ENCODE measurements at regions not wholly inside any gene's neighbourhood (a gene's known extent, or its start where the extent isn't known, plus 50 kb on each side); places are given as distances from the start of the nearest gene placed in this dataset.

DNA sequence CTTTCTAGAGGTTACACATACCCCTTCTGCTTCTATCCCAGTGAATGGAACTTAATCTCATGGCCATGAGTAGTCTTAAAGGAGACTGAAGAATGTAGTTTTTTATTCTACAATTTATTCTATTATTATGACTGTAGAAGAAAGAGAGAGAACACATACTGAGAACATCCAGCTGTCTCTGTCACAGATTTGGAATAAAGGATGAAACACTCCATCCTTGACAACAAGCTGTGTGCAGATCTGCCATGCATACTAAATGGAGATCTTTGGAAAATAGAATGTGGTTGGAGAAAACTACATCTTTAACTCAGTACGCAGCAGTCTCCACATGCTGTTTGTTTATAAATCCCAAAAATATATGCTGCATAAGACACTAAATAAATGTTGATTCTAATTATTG, 54.1 kb upstream of the NUDT7 start:
- DNase-seq: no peak

DNA sequence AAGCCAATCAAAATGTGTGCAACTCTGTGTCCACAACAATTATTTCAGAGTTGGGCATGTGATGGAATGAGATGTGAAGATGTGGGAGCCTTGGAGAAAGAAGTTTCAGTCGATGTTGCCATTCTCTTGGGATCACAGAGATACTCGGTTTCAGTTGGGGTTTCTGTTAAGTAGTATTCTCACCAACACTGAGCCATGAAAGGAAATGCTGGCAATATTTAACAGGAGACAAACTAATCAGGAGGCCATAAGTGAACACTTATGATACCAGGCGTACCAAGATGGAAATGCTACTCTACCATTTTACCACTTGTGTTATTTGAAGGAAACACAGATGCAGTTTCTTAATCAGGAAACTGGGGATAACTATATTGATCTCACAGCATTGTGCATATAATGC, 53.3 kb upstream of the NUDT7 start:
- DNase-seq: no peak
